ENCODE measurements at regions not wholly inside any gene's neighbourhood (a gene's known extent, or its start where the extent isn't known, plus 50 kb on each side); places are given as distances from the start of the nearest gene placed in this dataset.

DNA sequence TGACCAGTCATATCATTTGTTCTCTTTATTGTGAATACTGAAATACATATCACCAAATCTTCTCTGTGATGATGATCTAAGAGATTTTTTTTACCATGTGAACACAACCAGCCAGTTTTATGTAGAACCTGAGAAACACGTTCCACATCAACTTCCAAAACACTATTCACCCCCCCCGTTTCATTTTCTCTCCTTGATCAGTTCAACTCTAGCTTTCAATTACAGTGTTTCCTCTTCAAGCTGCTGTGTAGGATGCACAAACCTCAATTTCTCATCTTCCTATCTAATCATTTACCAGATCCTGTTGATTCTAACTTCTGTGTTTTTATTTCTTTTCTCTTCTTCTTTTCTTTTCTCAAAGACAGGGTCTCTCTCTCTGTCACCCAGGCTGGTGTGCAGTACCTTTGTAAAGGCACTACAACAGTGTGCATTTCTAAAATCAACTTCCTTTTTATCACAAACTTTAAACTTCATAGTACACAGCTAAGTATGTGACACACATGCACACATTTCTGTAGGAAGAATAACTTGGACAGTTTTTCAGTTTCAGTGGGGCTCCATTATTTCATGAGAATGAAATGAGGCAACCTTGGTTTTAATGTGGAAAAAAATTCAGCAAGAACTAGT is 149.9 kb upstream of the FBXO33 start:
- no peak for DNase-seq (ENCODE audit: low read depth in 2 of 2)
- no peaks in the 10 kb centered on the region for H3K36me3 ChIP-seq (ENCODE audit: control insufficient read depth, insufficient read depth, low read length)
- H2AFZ ChIP-seq (ENCODE audit: low read length): no peak overlapping the region
- H3K4me3 ChIP-seq (replicated peaks in 1 of 4; ENCODE audit: control extremely low read depth in 1 of 4, insufficient read depth in 1 of 4, low read depth in 3 of 4, low read length in 4 of 4): no peak overlapping the region
- H3K9me3 ChIP-seq (ENCODE audit: control insufficient read depth, insufficient read depth, low read depth, low read length): no peaks in the 10 kb centered on the region
- no peak overlapping the region for H3K9ac ChIP-seq (ENCODE audit: insufficient read depth, low read length)
- no peaks in the 10 kb centered on the region for H3K27me3 ChIP-seq (ENCODE audit: control insufficient read depth, insufficient read depth, low read length)
- H3K4me2 ChIP-seq (ENCODE audit: extremely low read depth, insufficient read depth, low read length): no peak overlapping the region
- H3K79me2 ChIP-seq (ENCODE audit: control insufficient read depth, insufficient read depth, low read length): no peaks in the 10 kb centered on the region
- no peak overlapping the region for H3K27ac ChIP-seq (ENCODE audit: insufficient read depth, low read length)
- H4K20me1 ChIP-seq (ENCODE audit: control insufficient read depth, extremely low read depth, insufficient read depth, low read length): no peaks in the 10 kb centered on the region
- H3K4me1 ChIP-seq (ENCODE audit: control insufficient read depth, extremely low read depth, insufficient read depth, low read length): no peaks in the 10 kb centered on the region
- TF ChIP-seq, protein P1, sequence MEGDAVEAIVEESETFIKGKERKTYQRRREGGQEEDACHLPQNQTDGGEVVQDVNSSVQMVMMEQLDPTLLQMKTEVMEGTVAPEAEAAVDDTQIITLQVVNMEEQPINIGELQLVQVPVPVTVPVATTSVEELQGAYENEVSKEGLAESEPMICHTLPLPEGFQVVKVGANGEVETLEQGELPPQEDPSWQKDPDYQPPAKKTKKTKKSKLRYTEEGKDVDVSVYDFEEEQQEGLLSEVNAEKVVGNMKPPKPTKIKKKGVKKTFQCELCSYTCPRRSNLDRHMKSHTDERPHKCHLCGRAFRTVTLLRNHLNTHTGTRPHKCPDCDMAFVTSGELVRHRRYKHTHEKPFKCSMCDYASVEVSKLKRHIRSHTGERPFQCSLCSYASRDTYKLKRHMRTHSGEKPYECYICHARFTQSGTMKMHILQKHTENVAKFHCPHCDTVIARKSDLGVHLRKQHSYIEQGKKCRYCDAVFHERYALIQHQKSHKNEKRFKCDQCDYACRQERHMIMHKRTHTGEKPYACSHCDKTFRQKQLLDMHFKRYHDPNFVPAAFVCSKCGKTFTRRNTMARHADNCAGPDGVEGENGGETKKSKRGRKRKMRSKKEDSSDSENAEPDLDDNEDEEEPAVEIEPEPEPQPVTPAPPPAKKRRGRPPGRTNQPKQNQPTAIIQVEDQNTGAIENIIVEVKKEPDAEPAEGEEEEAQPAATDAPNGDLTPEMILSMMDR (conservative IDR thresholded peaks at IDR 0.05 in 1 of 2, IDR thresholded peaks at IDR 0.05 in 1 of 2; ENCODE audit: low read depth in 1 of 2, low read length in 2 of 2): no peak
- TF ChIP-seq EZH2 (IDR thresholded peaks at IDR 0.05; ENCODE audit: low read length, missing control alignments): no peak

DNA sequence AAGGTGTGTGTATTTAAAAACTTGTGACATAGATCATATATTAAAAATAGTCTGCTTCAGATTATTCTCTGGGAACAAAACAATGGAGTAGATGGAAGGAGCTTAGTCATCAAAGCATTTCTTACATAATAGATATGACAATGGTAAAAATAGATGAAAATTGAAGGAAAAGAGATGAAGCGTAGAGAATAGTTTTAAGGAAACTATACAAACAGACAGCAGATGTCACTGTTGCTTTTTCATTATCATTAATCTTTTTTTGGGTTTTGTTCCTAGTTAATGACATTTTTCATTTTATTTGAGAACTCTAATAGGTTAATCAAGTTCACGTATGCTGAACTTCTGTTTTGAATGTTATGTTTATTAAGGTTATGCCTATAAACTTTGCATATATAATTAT is 149.2 kb upstream of the FBXO33 start:
- Histone ChIP-seq H3K79me2 (ENCODE audit: control insufficient read depth, insufficient read depth, low read length) (no peaks in the 10 kb centered on the region), H3K27ac (ENCODE audit: insufficient read depth, low read length) (no peak overlapping the region), H2AFZ (ENCODE audit: low read length) (no peak overlapping the region), H4K20me1 (ENCODE audit: control insufficient read depth, extremely low read depth, insufficient read depth, low read length) (no peaks in the 10 kb centered on the region), H3K4me2 (ENCODE audit: extremely low read depth, insufficient read depth, low read length) (no peak overlapping the region), H3K9ac (ENCODE audit: insufficient read depth, low read length) (no peak overlapping the region), H3K4me1 (ENCODE audit: control insufficient read depth, extremely low read depth, insufficient read depth, low read length) (no peaks in the 10 kb centered on the region), H3K4me3 (replicated peaks in 1 of 4; ENCODE audit: control extremely low read depth in 1 of 4, insufficient read depth in 1 of 4, low read depth in 3 of 4, low read length in 4 of 4) (no peak overlapping the region), H3K36me3 (ENCODE audit: control insufficient read depth, insufficient read depth, low read length) (no peaks in the 10 kb centered on the region), H3K9me3 (ENCODE audit: control insufficient read depth, insufficient read depth, low read depth, low read length) (no peaks in the 10 kb centered on the region), H3K27me3 (ENCODE audit: control insufficient read depth, insufficient read depth, low read length) (no peaks in the 10 kb centered on the region)
- no peak for DNase-seq (ENCODE audit: low read depth in 2 of 2)
- TF ChIP-seq EZH2 (IDR thresholded peaks at IDR 0.05; ENCODE audit: low read length, missing control alignments): no peak
- TF ChIP-seq, protein P1 (conservative IDR thresholded peaks at IDR 0.05 in 1 of 2, IDR thresholded peaks at IDR 0.05 in 1 of 2; ENCODE audit: low read depth in 1 of 2, low read length in 2 of 2): no peak

DNA sequence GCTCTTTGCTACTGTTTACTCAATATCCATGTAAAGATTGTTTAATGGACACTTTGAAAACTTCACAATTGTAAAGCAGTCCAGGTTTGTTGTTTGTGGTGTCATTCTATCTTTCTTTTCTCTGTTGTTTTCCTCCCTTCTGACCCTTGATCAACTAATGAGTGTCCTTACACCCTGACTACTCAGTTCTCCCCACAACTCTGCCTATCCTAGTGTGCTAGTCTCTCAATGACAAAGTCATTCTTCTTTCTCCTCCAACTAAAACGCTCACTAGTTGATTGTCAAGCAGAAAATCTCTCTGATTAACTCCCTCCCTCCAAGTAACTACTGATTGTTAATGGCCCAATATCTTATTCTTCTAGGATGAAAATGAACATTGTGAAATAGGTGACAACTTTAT is 148.5 kb upstream of the FBXO33 start:
- no peak for DNase-seq (ENCODE audit: low read depth in 2 of 2)
- no peak overlapping the region for H2AFZ ChIP-seq (ENCODE audit: low read length)
- H4K20me1 ChIP-seq (ENCODE audit: control insufficient read depth, extremely low read depth, insufficient read depth, low read length): no peaks in the 10 kb centered on the region
- no peak for TF ChIP-seq EZH2 (IDR thresholded peaks at IDR 0.05; ENCODE audit: low read length, missing control alignments)
- TF ChIP-seq, protein P1 (conservative IDR thresholded peaks at IDR 0.05 in 1 of 2, IDR thresholded peaks at IDR 0.05 in 1 of 2; ENCODE audit: low read depth in 1 of 2, low read length in 2 of 2): no peak
- no peak overlapping the region for H3K9ac ChIP-seq (ENCODE audit: insufficient read depth, low read length)
- no peak overlapping the region for H3K4me2 ChIP-seq (ENCODE audit: extremely low read depth, insufficient read depth, low read length)
- H3K4me1 ChIP-seq (ENCODE audit: control insufficient read depth, extremely low read depth, insufficient read depth, low read length): no peaks in the 10 kb centered on the region
- H3K9me3 ChIP-seq (ENCODE audit: control insufficient read depth, insufficient read depth, low read depth, low read length): no peaks in the 10 kb centered on the region
- no peaks in the 10 kb centered on the region for H3K27me3 ChIP-seq (ENCODE audit: control insufficient read depth, insufficient read depth, low read length)
- H3K36me3 ChIP-seq (ENCODE audit: control insufficient read depth, insufficient read depth, low read length): no peaks in the 10 kb centered on the region
- H3K4me3 ChIP-seq (replicated peaks in 1 of 4; ENCODE audit: control extremely low read depth in 1 of 4, insufficient read depth in 1 of 4, low read depth in 3 of 4, low read length in 4 of 4): no peak overlapping the region
- no peak overlapping the region for H3K27ac ChIP-seq (ENCODE audit: insufficient read depth, low read length)
- no peaks in the 10 kb centered on the region for H3K79me2 ChIP-seq (ENCODE audit: control insufficient read depth, insufficient read depth, low read length)

Measured in fibroblast of lung (primary cell).